RWPE2 (cell line): ENCODE measurements at regions not wholly inside any gene's neighbourhood (a gene's known extent, or its start where the extent isn't known, plus 50 kb on each side); places are given as distances from the start of the nearest gene placed in this dataset.
"Not testable (repeated sequence)": the region's sequence is repeated elsewhere in the genome, so short reads cannot be mapped to it uniquely, and the experiment has no call there.

ENCODE experiments used
- ATAC-seq: fragments of 200-7000 bp; cut with Tn5 transposase; 3 replicates; pipeline ENCODE4 v1.9.1; 2021; ENCODE audit warnings: low read depth
- DNase-seq: peaks from one replicate; pipeline ENCODE4 v3.0.0-alpha.2; 2020; ENCODE audit warnings: low spot score
- H3K27ac ChIP-seq: fragments of 450-650 bp; 2 replicates; pipeline ENCODE4 v1.5.1; 2017; ENCODE audit warnings: mild to moderate bottlenecking; ENCODE audit not compliant: poor library complexity, severe bottlenecking
- H3K27me3 ChIP-seq: fragments of 250-450 bp; sonication (Bioruptor Pico); 2 replicates; pipeline ENCODE4 v1.5.1; 2021; ENCODE audit warnings: mild to moderate bottlenecking, moderate library complexity; ENCODE audit not compliant: insufficient read depth, poor library complexity, severe bottlenecking
- H3K36me3 ChIP-seq: fragments of 250-450 bp; sonication (Bioruptor Pico); 2 replicates; pipeline ENCODE4 v1.5.1; 2020; ENCODE audit warnings: low read depth, mild to moderate bottlenecking, moderate library complexity
- H3K4me1 ChIP-seq: fragments of 250-450 bp; sonication (Bioruptor Pico); 2 replicates; pipeline ENCODE4 v1.5.1; 2021; ENCODE audit warnings: mild to moderate bottlenecking, moderate library complexity; ENCODE audit not compliant: insufficient read depth, poor library complexity, severe bottlenecking
- H3K4me3 ChIP-seq: fragments of 250-450 bp; sonication (Bioruptor Pico); 2 replicates; pipeline ENCODE4 v1.5.1; 2021; ENCODE audit warnings: mild to moderate bottlenecking, moderate library complexity; ENCODE audit not compliant: severe bottlenecking
- H3K9me3 ChIP-seq: fragments of 250-450 bp; sonication (Bioruptor Pico); 2 replicates; pipeline ENCODE4 v1.5.1; 2021; ENCODE audit warnings: mild to moderate bottlenecking, moderate library complexity; ENCODE audit not compliant: severe bottlenecking
- TF ChIP-seq, protein P1 (sequence below): fragments of 450-650 bp; IDR thresholded peaks from one replicate; pipeline ENCODE4 v1.5.1; 2017; ENCODE audit warnings: mild to moderate bottlenecking, moderate library complexity; ENCODE audit not compliant: poor library complexity, severe bottlenecking

DNA sequence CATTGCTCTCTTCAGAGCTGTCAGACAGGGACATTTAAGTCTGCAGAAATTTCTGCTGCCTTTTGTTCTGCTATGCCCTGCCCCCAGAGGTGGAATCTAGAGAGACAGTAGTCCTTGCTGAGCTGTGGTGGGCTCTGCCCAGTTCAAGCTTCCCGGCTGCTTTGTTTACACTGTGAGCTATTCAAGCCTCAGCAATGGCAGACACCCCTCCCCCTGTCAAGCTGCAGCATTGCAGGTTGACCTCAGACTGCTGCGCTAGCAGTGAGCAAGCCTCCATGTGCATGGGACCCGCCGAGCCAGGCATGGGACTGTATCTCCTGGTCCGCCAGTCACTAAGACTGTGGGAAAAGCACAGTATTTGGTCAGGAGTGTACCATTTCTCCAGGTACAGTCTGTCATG, 53.6 kb upstream of the MAPK10 start:
- H3K9me3 ChIP-seq, H3K27me3 ChIP-seq, H3K36me3 ChIP-seq, H3K4me3 ChIP-seq, H3K4me1 ChIP-seq, H3K27ac ChIP-seq, ATAC-seq, DNase-seq: not testable (repeated sequence)

DNA sequence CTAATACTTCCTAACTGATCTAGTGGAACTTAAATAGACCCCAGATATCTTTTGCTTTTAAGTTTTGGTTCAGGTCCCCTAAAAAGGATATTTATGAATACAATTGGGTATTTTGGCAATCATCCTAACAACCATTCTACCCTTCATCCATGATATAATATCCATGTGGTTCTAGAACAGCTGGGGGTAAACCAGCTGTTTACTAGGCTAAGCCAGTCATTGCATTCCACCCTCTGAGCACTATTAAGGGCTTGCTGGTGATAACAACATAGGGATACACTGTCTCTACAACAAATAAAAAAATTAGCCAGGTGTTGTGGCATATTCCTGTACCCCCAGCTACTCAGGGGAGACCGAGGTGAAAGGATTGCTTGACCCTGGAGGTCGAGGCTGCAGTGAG, 54.8 kb upstream of the MAPK10 start:
- Histone ChIP-seq H3K27ac (no peak overlapping the region), H3K4me1 (no peaks in the 10 kb centered on the region), H3K9me3 (no peaks in the 10 kb centered on the region), H3K36me3 (no peaks in the 10 kb centered on the region), H3K27me3 (no peaks in the 10 kb centered on the region), H3K4me3 (no peak overlapping the region)
- DNase-seq (no peak), ATAC-seq (no peak)
- TF ChIP-seq, protein P1, sequence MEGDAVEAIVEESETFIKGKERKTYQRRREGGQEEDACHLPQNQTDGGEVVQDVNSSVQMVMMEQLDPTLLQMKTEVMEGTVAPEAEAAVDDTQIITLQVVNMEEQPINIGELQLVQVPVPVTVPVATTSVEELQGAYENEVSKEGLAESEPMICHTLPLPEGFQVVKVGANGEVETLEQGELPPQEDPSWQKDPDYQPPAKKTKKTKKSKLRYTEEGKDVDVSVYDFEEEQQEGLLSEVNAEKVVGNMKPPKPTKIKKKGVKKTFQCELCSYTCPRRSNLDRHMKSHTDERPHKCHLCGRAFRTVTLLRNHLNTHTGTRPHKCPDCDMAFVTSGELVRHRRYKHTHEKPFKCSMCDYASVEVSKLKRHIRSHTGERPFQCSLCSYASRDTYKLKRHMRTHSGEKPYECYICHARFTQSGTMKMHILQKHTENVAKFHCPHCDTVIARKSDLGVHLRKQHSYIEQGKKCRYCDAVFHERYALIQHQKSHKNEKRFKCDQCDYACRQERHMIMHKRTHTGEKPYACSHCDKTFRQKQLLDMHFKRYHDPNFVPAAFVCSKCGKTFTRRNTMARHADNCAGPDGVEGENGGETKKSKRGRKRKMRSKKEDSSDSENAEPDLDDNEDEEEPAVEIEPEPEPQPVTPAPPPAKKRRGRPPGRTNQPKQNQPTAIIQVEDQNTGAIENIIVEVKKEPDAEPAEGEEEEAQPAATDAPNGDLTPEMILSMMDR = no peak

DNA sequence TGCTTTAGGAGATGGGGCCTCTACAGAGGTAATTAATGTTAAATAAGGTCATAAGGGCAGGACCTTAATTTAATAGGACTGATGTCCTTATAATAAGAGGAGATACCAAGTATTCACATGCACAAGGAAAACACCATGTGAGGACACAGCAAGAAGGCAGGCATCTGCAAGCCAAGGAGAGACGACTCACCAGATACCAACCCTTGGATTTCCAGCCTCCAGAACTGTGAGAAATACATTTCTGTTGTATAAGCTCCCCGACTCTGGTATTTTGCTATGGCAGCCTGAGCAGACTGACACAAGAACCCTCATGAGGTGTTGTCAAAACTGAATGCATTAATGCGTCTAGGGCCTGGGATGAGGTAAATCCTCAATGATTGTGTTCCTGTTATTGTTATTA, 56.2 kb upstream of the MAPK10 start:
- Histone ChIP-seq H3K36me3 (no peaks in the 10 kb centered on the region), H3K9me3 (no peaks in the 10 kb centered on the region), H3K27ac (no peak overlapping the region), H3K27me3 (no peaks in the 10 kb centered on the region), H3K4me1 (no peaks in the 10 kb centered on the region), H3K4me3 (no peak overlapping the region)
- no peak for ATAC-seq
- no peak for DNase-seq
- TF ChIP-seq, protein P1 = no peak

DNA sequence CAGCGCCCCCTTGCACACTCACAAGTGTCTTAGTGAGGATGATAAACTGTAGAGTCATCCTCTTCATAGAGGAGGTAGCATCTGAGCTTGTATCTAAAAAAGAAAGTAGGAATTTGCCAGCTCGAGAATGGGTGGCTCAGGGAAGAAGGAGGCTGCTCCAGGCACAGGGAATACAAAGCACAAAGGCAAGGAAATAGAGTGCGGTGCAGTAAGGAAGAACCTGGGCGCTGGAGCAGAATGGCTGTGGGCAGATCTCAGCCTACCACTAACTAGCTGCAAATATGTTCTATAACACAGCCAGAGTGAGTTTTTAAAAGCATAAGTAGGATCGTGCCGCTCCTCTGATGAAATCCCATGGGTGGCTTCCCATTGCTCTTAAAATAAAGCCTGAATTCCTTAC, 61.6 kb upstream of the MAPK10 start:
- TF ChIP-seq, protein P1 = no peak
- no peak overlapping the region for H3K4me3 ChIP-seq
- DNase-seq (no peak), ATAC-seq (no peak)
- no peaks in the 10 kb centered on the region for H3K9me3 ChIP-seq
- no peaks in the 10 kb centered on the region for H3K4me1 ChIP-seq
- H3K36me3 ChIP-seq = no peaks in the 10 kb centered on the region
- H3K27ac ChIP-seq = no peak overlapping the region
- H3K27me3 ChIP-seq = no peaks in the 10 kb centered on the region

DNA sequence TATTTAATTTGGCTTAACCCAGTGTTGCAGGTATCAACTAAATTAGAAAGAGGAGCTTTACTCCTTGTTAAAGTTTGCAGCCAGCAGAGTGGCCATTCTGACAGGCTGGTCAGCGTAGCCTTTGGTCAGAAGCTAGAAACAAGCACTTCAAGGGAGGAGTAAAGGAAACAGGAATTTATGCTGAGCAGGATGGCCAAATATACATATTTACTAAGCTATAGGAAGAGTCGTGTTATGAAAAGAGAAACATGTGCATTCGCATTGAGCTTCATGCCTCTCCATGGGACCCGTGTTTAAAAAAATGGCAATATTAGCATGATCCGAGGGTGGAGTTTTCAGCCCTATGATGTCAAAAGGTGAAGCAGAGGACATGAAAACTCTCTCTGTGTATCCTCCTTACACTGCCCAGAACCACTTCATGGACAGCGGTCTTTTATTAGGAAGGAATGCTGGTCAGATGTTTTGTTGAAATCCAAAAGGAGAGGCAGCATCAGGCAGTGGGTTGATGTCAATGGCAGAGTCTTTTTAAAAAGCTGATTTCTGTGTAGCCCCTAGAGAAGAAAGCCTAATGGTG, 71.8 kb upstream of the MAPK10 start:
- no peak overlapping the region for H3K4me3 ChIP-seq
- H3K9me3 ChIP-seq = no peaks in the 10 kb centered on the region
- H3K27me3 ChIP-seq = no peaks in the 10 kb centered on the region
- no peaks in the 10 kb centered on the region for H3K4me1 ChIP-seq
- H3K36me3 ChIP-seq = no peaks in the 10 kb centered on the region
- TF ChIP-seq, protein P1 = no peak
- no peak overlapping the region for H3K27ac ChIP-seq
- no peak for ATAC-seq
- DNase-seq = no peak
